Uterus (tissue), 2 donors: ENCODE measurements at regions not wholly inside any gene's neighbourhood (a gene's known extent, or its start where the extent isn't known, plus 50 kb on each side); places are given as distances from the start of the nearest gene placed in this dataset.
"Not testable (repeated sequence)": the region's sequence is repeated elsewhere in the genome, so short reads cannot be mapped to it uniquely, and the experiment has no call there.

Source experiments
- POLR2A ChIP-seq, 2 donors: fragments of 450-650 bp; IDR thresholded peaks; one replicate each; pipeline ENCODE4 v1.6.1; 2016; ENCODE audit warnings: antibody characterized with exemption in 2 of 2, mild to moderate bottlenecking in 1 of 2, moderate library complexity in 1 of 2
- TF ChIP-seq, protein P1 (sequence below), 4 experiments: fragments of 200-600 bp in 2 of 4; fragments of 450-650 bp in 2 of 4; sonication (generic) in 2 of 4; IDR thresholded peaks; one replicate each; pipeline ENCODE4 v1.5.1; 2016 to 2019; ENCODE audit warnings: antibody characterized with exemption in 4 of 4, mild to moderate bottlenecking in 2 of 4, moderate library complexity in 1 of 4

DNA sequence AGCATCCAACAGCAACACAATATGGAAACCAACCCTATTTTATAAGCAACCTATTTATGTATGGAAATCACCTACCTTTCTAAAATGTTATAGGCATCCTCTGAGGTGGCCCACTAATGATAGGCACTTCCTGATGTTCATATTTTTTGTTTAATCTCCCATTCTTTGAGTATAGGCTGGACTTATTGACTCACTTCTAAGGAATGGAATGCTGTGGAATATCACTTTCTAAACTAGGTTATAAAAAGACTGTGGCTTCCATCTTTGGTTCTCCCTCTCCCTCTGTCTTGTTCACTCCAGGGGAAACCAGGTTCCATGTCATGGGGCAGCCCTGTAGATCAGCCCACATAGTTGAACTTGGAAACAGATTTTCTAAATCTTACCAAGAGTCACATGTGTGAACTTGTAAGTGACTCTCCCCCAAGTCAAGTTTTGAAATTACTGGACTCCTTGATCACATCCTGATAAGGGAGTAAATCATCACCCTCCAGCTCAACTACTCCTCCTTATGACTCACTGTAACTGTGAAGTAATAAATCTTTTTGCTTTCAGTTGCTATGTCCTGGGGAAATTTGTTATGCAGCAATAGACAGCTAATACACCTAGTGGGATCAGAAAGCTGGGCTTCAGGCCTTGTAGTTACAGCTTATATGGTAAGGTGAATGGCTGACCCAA, 133.6 kb upstream of the POMZP3 start:
- TF ChIP-seq, protein P1, sequence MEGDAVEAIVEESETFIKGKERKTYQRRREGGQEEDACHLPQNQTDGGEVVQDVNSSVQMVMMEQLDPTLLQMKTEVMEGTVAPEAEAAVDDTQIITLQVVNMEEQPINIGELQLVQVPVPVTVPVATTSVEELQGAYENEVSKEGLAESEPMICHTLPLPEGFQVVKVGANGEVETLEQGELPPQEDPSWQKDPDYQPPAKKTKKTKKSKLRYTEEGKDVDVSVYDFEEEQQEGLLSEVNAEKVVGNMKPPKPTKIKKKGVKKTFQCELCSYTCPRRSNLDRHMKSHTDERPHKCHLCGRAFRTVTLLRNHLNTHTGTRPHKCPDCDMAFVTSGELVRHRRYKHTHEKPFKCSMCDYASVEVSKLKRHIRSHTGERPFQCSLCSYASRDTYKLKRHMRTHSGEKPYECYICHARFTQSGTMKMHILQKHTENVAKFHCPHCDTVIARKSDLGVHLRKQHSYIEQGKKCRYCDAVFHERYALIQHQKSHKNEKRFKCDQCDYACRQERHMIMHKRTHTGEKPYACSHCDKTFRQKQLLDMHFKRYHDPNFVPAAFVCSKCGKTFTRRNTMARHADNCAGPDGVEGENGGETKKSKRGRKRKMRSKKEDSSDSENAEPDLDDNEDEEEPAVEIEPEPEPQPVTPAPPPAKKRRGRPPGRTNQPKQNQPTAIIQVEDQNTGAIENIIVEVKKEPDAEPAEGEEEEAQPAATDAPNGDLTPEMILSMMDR (IDR thresholded peaks at IDR 0.05) = not testable (repeated sequence)
- TF ChIP-seq POLR2A (IDR thresholded peaks at IDR 0.05) = not testable (repeated sequence)
